PC-3 (cell line): ENCODE measurements at regions not wholly inside any gene's neighbourhood (a gene's known extent, or its start where the extent isn't known, plus 50 kb on each side); places are given as distances from the start of the nearest gene placed in this dataset.
A peak's percentile ranks its signal among the peaks of the same experiment; 100 is the strongest.

Experiments used
- ATAC-seq: fragments of 200-7000 bp; cut with Tn5 transposase; 2 replicates; pipeline ENCODE4 v1.9.1; 2020; ENCODE audit warnings: mild to moderate bottlenecking, moderate library complexity
- BruUV-seq: library from RNA; stranded (reverse); fragments of 400-500 nt; replicated peaks from 2 replicates; lab custom pipeline; 2021; lab: Mats Ljungman, UMichigan
- CTCF ChIA-PET: fragments of 300-600 bp; sonication (Branson Sonifier 250); formaldehyde crosslinking; loops from one replicate; lab custom pipeline; 2022; ENCODE audit warnings: antibody characterized with exemption; lab: Charles Lee
- POLR2A ChIA-PET: fragments of 300-600 bp; sonication (Branson Sonifier 250); formaldehyde crosslinking; loops from one replicate; lab custom pipeline; 2022; ENCODE audit warnings: antibody characterized with exemption; ENCODE audit not compliant: unreplicated experiment; lab: Charles Lee
- DNase-seq: peaks from one replicate; pipeline ENCODE4 v3.0.0-alpha.2; 2015
- H2AFZ ChIP-seq: fragments of 300-600 bp; sonication (generic); 2 replicates; pipeline ENCODE4 v1.6.0; 2016; ENCODE audit warnings: antibody characterized with exemption, low read length
- H3F3A ChIP-seq: fragments of 300-600 bp; sonication (generic); one replicate; pipeline ENCODE4 v1.6.0; 2017; ENCODE audit warnings: antibody characterized with exemption, low read length, control low read depth, mild to moderate bottlenecking; ENCODE audit not compliant: unreplicated experiment
- H3K27ac ChIP-seq: fragments of 300-600 bp; sonication (generic); 2 replicates; pipeline ENCODE4 v1.5.1; 2016; ENCODE audit warnings: mild to moderate bottlenecking, low read length
- H3K27me3 ChIP-seq: fragments of 300-600 bp; sonication (generic); 2 replicates; pipeline ENCODE4 v1.6.1; 2016; ENCODE audit warnings: low read length, mixed read lengths
- H3K36me3 ChIP-seq: fragments of 300-600 bp; sonication (generic); 2 replicates; pipeline ENCODE4 v1.6.1; 2016; ENCODE audit warnings: low read depth, mixed run types, low read length, mixed read lengths
- H3K4me1 ChIP-seq: fragments of 300-600 bp; sonication (generic); 2 replicates; pipeline ENCODE4 v1.5.1; 2016; ENCODE audit warnings: low read length; ENCODE audit not compliant: insufficient read depth
- H3K4me2 ChIP-seq: fragments of 300-600 bp; sonication (generic); 2 replicates; pipeline ENCODE4 v1.6.0; 2016; ENCODE audit warnings: low read length
- H3K4me3 ChIP-seq: fragments of 300-600 bp; sonication (generic); 2 replicates; pipeline ENCODE4 v1.5.1; 2016; ENCODE audit warnings: mild to moderate bottlenecking, low read length, mixed read lengths
- H3K79me2 ChIP-seq: fragments of 300-600 bp; sonication (generic); 2 replicates; pipeline ENCODE4 v1.6.1; 2017; ENCODE audit warnings: low read length, mixed read lengths
- H3K9ac ChIP-seq: fragments of 300-600 bp; sonication (generic); 2 replicates; pipeline ENCODE4 v1.6.0; 2016; ENCODE audit warnings: mild to moderate bottlenecking, low read length
- H3K9me2 ChIP-seq: fragments of 300-600 bp; sonication (generic); replicated peaks from 2 replicates; pipeline ENCODE4 v1.6.1; 2016; ENCODE audit warnings: mixed run types, low read length, mixed read lengths
- H3K9me3 ChIP-seq: fragments of 300-600 bp; sonication (generic); 2 replicates; pipeline ENCODE4 v1.6.1; 2016; ENCODE audit warnings: low read length, mixed read lengths
- H4K20me1 ChIP-seq: fragments of 300-600 bp; sonication (generic); 2 replicates; pipeline ENCODE4 v1.6.1; 2016; ENCODE audit warnings: low read length, mixed read lengths
- CTCF ChIP-seq: fragments of 300-600 bp; sonication (generic); conservative IDR thresholded peaks from 2 replicates; pipeline ENCODE4 v1.5.1; 2017; ENCODE audit warnings: antibody characterized with exemption, low read depth, mild to moderate bottlenecking, low read length
- EZH2 ChIP-seq: fragments of 300-600 bp; sonication (generic); IDR thresholded peaks from one replicate; pipeline ENCODE4 v1.6.1; 2017; ENCODE audit warnings: antibody characterized with exemption, mild to moderate bottlenecking, low read length; ENCODE audit not compliant: unreplicated experiment
- EZH2phosphoT487 ChIP-seq: fragments of 300-600 bp; sonication (generic); IDR thresholded peaks from 2 replicates; pipeline ENCODE4 v1.6.1; 2018; ENCODE audit warnings: mild to moderate bottlenecking, antibody characterized with exemption, low read length, borderline replicate concordance
- intact Hi-C: fragments of 100-400 bp; cut with micrococcal nuclease; formaldehyde crosslinking; loops from 2 replicates; pipeline ENCODE4 v1.9.0; 2023

DNA sequence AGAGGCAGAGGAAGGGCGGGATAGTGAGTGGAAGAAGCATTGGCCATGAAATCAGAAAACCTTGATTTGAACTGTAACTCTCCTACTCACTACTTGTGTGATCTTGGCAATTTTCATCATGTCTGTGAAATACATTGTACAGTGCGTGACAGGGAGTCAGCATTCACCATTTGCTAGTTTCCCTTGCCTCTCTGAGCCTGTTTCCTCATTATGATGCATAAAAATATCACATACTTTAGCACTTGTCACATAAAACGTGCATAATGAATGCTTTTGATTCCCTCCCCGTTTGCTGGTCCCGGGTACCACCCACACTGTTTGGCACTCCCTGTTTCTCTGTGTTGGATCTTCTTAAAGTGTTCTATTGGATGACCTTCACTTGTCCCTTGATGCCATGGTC, 101.1 kb upstream of the FRMD6 start:
- Histone ChIP-seq H3K36me3 (no peaks in the 10 kb centered on the region), H3K27me3 (no peaks in the 10 kb centered on the region), H3K9ac (no peak overlapping the region), H2AFZ (no peak overlapping the region), H3K9me3 (no peaks in the 10 kb centered on the region), H4K20me1 (no peaks in the 10 kb centered on the region), H3K79me2 (peaks cover 11% of the 10 kb centered on the region), H3K4me3 (no peak overlapping the region), H3K27ac (no peak overlapping the region), H3F3A (peaks cover 8% of the 10 kb centered on the region), H3K4me1 (peaks cover 71% of the 10 kb centered on the region), H3K4me2 (no peak overlapping the region), H3K9me2 (no peaks in the 10 kb centered on the region)
- POLR2A ChIA-PET = no interaction called here
- CTCF ChIA-PET = no interaction called here
- BruUV-seq = no TSS peak
- ATAC-seq (no peak), DNase-seq (no peak)
- TF ChIP-seq CTCF (no peak), EZH2 (no peak), EZH2phosphoT487 (no peak)
- intact Hi-C loops = no loop called here

DNA sequence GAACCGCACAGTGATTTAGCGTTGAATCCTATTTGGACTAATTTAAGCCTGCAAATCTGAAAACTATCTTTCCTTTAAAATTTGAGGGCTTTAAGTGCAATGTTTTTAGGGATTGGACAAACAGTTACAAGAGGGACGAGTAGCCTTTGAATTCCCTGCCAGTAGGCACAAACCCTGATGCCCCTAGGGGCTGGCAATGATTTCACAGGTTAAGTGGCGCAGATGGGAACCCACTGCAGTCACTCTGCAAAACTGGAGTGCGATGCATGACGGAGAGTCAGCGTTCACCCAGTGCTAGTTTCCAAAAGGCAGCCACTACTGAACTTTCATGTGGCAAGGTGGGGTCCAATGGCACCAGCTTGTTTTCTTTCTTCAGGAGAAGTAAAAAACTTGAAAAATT, 99.4 kb upstream of the FRMD6 start:
- H2AFZ ChIP-seq = 0 out of 2 replicates have a peak overlapping the region, but pooled peaks have one; percentile 5
- H3K4me2 ChIP-seq = peak overlapping the region; percentile 30; the same call in 1 of the 2 replicates
- ATAC-seq (no peak), DNase-seq (peak; percentile 44)
- no peak overlapping the region for H3K9ac ChIP-seq
- CTCF ChIA-PET = interaction anchor here (0.6 kb wide), 2 partner anchors 217 to 1325 kb away, joined by 4 to 9 read pairs; no protein-coding TSS in a partner anchor
- TF ChIP-seq CTCF (peak; percentile 45; the same call in 1 of the 2 replicates), EZH2phosphoT487 (no peak)
- peak overlapping the region; percentile 72 for H3K27ac ChIP-seq
- H3K36me3 ChIP-seq = no peaks in the 10 kb centered on the region
- no peaks in the 10 kb centered on the region for H3K9me3 ChIP-seq
- no TSS peak for BruUV-seq
- no peaks in the 10 kb centered on the region for H3F3A ChIP-seq
- no peak overlapping the region for H3K4me3 ChIP-seq
- POLR2A ChIA-PET = interaction anchor here (0.5 to 0.7 kb wide), 2 partner anchors 11 to 99 kb away, joined by 4 to 7 read pairs; partner anchors contain the start of gene FRMD6
- peaks cover 24% of the 10 kb centered on the region for H3K79me2 ChIP-seq
- no peaks in the 10 kb centered on the region for H4K20me1 ChIP-seq
- intact Hi-C loops = no loop called here
- H3K4me1 ChIP-seq = peaks cover 65% of the 10 kb centered on the region
- H3K9me2 ChIP-seq = no peaks in the 10 kb centered on the region
- H3K27me3 ChIP-seq = no peaks in the 10 kb centered on the region

DNA sequence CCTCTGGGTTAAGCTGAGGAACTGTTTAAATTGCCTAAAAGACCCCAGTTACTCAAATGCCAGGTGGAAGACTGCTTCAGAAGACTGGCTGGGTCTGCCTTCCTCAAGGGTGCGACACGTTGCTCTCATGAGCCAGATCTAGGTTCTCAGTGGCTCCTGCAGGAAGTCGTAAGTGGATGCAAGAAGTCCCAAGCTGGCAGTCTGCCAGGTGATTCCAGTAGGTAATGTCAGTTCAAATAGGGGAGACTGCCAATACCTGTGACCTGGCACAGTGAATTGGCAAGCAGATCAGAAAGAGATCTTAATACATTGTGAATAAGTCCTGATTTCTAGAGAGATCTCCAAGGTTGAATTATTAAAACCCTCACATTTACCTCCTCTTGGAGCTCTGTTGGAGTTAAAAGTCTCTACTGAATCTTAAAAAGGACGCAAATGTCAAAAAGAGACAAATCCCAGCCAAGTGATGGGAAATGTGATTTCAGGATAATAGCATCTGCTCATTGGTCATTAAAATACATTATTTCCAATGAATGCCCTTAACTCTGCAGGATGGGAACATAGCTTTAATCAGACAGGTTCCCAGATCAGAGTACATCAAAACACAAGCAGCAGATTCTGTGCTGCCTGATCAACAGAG, 98.8 kb upstream of the FRMD6 start:
- 0 out of 2 replicates have a peak overlapping the region, but pooled peaks have one; percentile 5 for H2AFZ ChIP-seq
- H4K20me1 ChIP-seq = no peaks in the 10 kb centered on the region
- DNase-seq = peak; percentile 95
- no peaks in the 10 kb centered on the region for H3K27me3 ChIP-seq
- H3K27ac ChIP-seq = peak overlapping the region; percentile 72
- H3K4me1 ChIP-seq = peaks cover 59% of the 10 kb centered on the region
- no TSS peak for BruUV-seq
- CTCF ChIA-PET = interaction anchor here (0.6 to 1.3 kb wide), 3 partner anchors 99 to 1326 kb away, joined by 4 to 9 read pairs (median 5); partner anchors contain the start of gene FRMD6
- H3F3A ChIP-seq = no peaks in the 10 kb centered on the region
- peak; percentile 16 for ATAC-seq
- no peak overlapping the region for H3K4me3 ChIP-seq
- no peaks in the 10 kb centered on the region for H3K9me2 ChIP-seq
- TF ChIP-seq EZH2phosphoT487 (no peak), EZH2 (no peak), CTCF (no peak)
- H3K79me2 ChIP-seq = peaks cover 24% of the 10 kb centered on the region
- POLR2A ChIA-PET = interaction anchor here (0.5 to 0.9 kb wide), 4 partner anchors 20 to 156 kb away, joined by 3 to 4 read pairs (median 3); partner anchors contain the start of gene FRMD6
- peak overlapping the region; percentile 30 for H3K4me2 ChIP-seq
- no peak overlapping the region; the same call in 1 of the 2 replicates for H3K9ac ChIP-seq
- H3K36me3 ChIP-seq = no peaks in the 10 kb centered on the region
- H3K9me3 ChIP-seq = no peaks in the 10 kb centered on the region
- intact Hi-C loops = no loop called here
